SK-N-MC (cell line): ENCODE measurements at regions not wholly inside any gene's neighbourhood (a gene's known extent, or its start where the extent isn't known, plus 50 kb on each side); places are given as distances from the start of the nearest gene placed in this dataset.

Experiments
- DNase-seq: peaks from one replicate; pipeline ENCODE4 v3.0.0-alpha.2; 2011; ENCODE audit warnings: low read depth, low spot score
- H3K27ac ChIP-seq: fragments of 200-600 bp; sonication (generic); 2 replicates; pipeline ENCODE4 v1.5.1; 2016; ENCODE audit warnings: mixed run types
- H3K36me3 ChIP-seq: fragments of 200-600 bp; sonication (generic); 2 replicates; pipeline ENCODE4 v1.6.1; 2017; ENCODE audit warnings: antibody characterized with exemption, low read length, mixed read lengths; ENCODE audit not compliant: insufficient read depth
- H3K4me3 ChIP-seq: fragments of 200-600 bp; sonication (generic); 2 replicates; pipeline ENCODE4 v1.5.1; 2016
- H3K9ac ChIP-seq: fragments of 200-600 bp; sonication (generic); 2 replicates; pipeline ENCODE4 v1.8.0; 2017; ENCODE audit warnings: mixed run types, mixed read lengths; ENCODE audit not compliant: insufficient read length
- H3K9me3 ChIP-seq: fragments of 200-600 bp; sonication (generic); 2 replicates; pipeline ENCODE4 v1.6.1; 2017; ENCODE audit warnings: low read depth, mild to moderate bottlenecking, antibody characterized with exemption, low read length, moderate library complexity, mixed read lengths
- EZH2 ChIP-seq: fragments of 200-600 bp; sonication (generic); IDR thresholded peaks from one replicate; pipeline ENCODE4 v1.6.1; 2017; ENCODE audit warnings: antibody characterized with exemption
- FOXP2 ChIP-seq: optimal IDR thresholded peaks from 2 replicates; pipeline ENCODE3; 2011; ENCODE audit warnings: mild to moderate bottlenecking, moderate library complexity; ENCODE audit not compliant: insufficient read depth; ENCODE audit errors: extremely low read length, control extremely low read depth
- POLR2AphosphoS5 ChIP-seq: IDR thresholded peaks from 2 replicates; pipeline ENCODE4 v1.6.1; 2012; ENCODE audit warnings: mild to moderate bottlenecking, low read depth, low read length, borderline replicate concordance

- H3K36me3 ChIP-seq: no peaks in the 10 kb centered on the region
- H3K9me3 ChIP-seq: no peaks in the 10 kb centered on the region; the same call in 1 of the 2 replicates
- no peak for DNase-seq
- TF ChIP-seq FOXP2 (no peak), POLR2AphosphoS5 (no peak), EZH2 (no peak)
- H3K27ac ChIP-seq: no peak overlapping the region
- no peak overlapping the region for H3K9ac ChIP-seq
- no peak overlapping the region for H3K4me3 ChIP-seq
Observed at GRCh38 chr6:105775095-105775494, 311.0 kb upstream of the PRDM1 start.

- no peak overlapping the region for H3K9ac ChIP-seq
- H3K9me3 ChIP-seq: no peaks in the 10 kb centered on the region; the same call in 1 of the 2 replicates
- H3K27ac ChIP-seq: no peak overlapping the region
- TF ChIP-seq FOXP2 (no peak), POLR2AphosphoS5 (no peak), EZH2 (no peak)
- H3K36me3 ChIP-seq: no peaks in the 10 kb centered on the region
- H3K4me3 ChIP-seq: no peak overlapping the region
- DNase-seq: no peak
Observed at GRCh38 chr6:105774247-105774646, 311.9 kb upstream of the PRDM1 start.

- Histone ChIP-seq H3K9me3 (no peaks in the 10 kb centered on the region; the same call in 1 of the 2 replicates), H3K4me3 (no peak overlapping the region), H3K9ac (no peak overlapping the region), H3K36me3 (no peaks in the 10 kb centered on the region), H3K27ac (no peak overlapping the region)
- no peak for DNase-seq
- TF ChIP-seq EZH2 (no peak), POLR2AphosphoS5 (no peak), FOXP2 (no peak)
Observed at GRCh38 chr6:105771313-105771970, 314.7 kb upstream of the PRDM1 start.

GRCh38 chr6:105769987-105770386 is 316.1 kb upstream of the PRDM1 start:
- no peak for DNase-seq
- TF ChIP-seq EZH2 (no peak), FOXP2 (no peak), POLR2AphosphoS5 (no peak)
- Histone ChIP-seq H3K36me3 (no peaks in the 10 kb centered on the region), H3K9ac (no peak overlapping the region), H3K4me3 (no peak overlapping the region), H3K27ac (no peak overlapping the region), H3K9me3 (no peaks in the 10 kb centered on the region)

- Histone ChIP-seq H3K9me3 (no peaks in the 10 kb centered on the region), H3K36me3 (no peaks in the 10 kb centered on the region), H3K27ac (no peak overlapping the region), H3K9ac (no peak overlapping the region), H3K4me3 (no peak overlapping the region)
- TF ChIP-seq FOXP2: no peak
- no peak for TF ChIP-seq POLR2AphosphoS5
- TF ChIP-seq EZH2: no peak
- DNase-seq: no peak
Observed at GRCh38 chr6:105769197-105769596, 316.9 kb upstream of the PRDM1 start.

- no peaks in the 10 kb centered on the region for H3K9me3 ChIP-seq
- no peak for DNase-seq
- TF ChIP-seq POLR2AphosphoS5 (no peak), FOXP2 (no peak), EZH2 (no peak)
Observed at GRCh38 chr6:105767541-105767940, 318.6 kb upstream of the PRDM1 start.

GRCh38 chr6:105765239-105765638 is 320.9 kb upstream of the PRDM1 start:
- TF ChIP-seq EZH2 (no peak), FOXP2 (no peak), POLR2AphosphoS5 (no peak)
- H3K9ac ChIP-seq: no peak overlapping the region
- H3K9me3 ChIP-seq: no peaks in the 10 kb centered on the region
- H3K4me3 ChIP-seq: no peak overlapping the region
- no peak for DNase-seq
- no peaks in the 10 kb centered on the region for H3K36me3 ChIP-seq
- no peak overlapping the region for H3K27ac ChIP-seq

More at GRCh38 chr6:105767541-105767940, 318.6 kb upstream of the PRDM1 start:
- no peaks in the 10 kb centered on the region for H3K36me3 ChIP-seq
- H3K27ac ChIP-seq: no peak overlapping the region
- H3K4me3 ChIP-seq: no peak overlapping the region
- no peak overlapping the region for H3K9ac ChIP-seq

GRCh38 chr6:105764315-105764714 is 321.8 kb upstream of the PRDM1 start:
- H3K27ac ChIP-seq: no peak overlapping the region
- no peak for TF ChIP-seq POLR2AphosphoS5
- no peak for TF ChIP-seq EZH2
- no peak for TF ChIP-seq FOXP2
- H3K4me3 ChIP-seq: no peak overlapping the region
- H3K9me3 ChIP-seq: no peaks in the 10 kb centered on the region
- H3K36me3 ChIP-seq: no peaks in the 10 kb centered on the region
- no peak for DNase-seq
- no peak overlapping the region for H3K9ac ChIP-seq

- H3K9me3 ChIP-seq: no peaks in the 10 kb centered on the region
- no peaks in the 10 kb centered on the region for H3K36me3 ChIP-seq
- no peak for DNase-seq
- no peak for TF ChIP-seq POLR2AphosphoS5
- TF ChIP-seq EZH2: no peak
- no peak for TF ChIP-seq FOXP2
- no peak overlapping the region for H3K4me3 ChIP-seq
- no peak overlapping the region for H3K27ac ChIP-seq
- H3K9ac ChIP-seq: no peak overlapping the region
Observed at GRCh38 chr6:105763866-105764265, 322.3 kb upstream of the PRDM1 start.
